Motor neuron (in vitro differentiated cells): ENCODE measurements at regions not wholly inside any gene's neighbourhood (a gene's known extent, or its start where the extent isn't known, plus 50 kb on each side); places are given as distances from the start of the nearest gene placed in this dataset.

Experiments used
- ATAC-seq, 8 experiments: fragments of 200-7000 bp; cut with Tn5 transposase; replicated peaks in 6 of 8; 2 replicates each; pipeline ENCODE4 v1.8.0; 2021; ENCODE audit warnings: mild to moderate bottlenecking in 8 of 8, moderate library complexity in 8 of 8
- H3K27ac ChIP-seq, 2 donors: fragments of 250-450 bp; sonication (Bioruptor Pico); 2 replicates each; pipeline ENCODE4 v1.9.0; 2021; ENCODE audit warnings: antibody characterized with exemption in 2 of 2, mild to moderate bottlenecking in 2 of 2, moderate library complexity in 1 of 2
- H3K4me1 ChIP-seq, 2 donors: fragments of 250-450 bp; sonication (Bioruptor Pico); replicated peaks in 1 of 2; 2 replicates each; pipeline ENCODE4 v1.6.1; 2021; ENCODE audit warnings: antibody characterized with exemption in 2 of 2, mild to moderate bottlenecking in 2 of 2, moderate library complexity in 1 of 2
- H3K4me3 ChIP-seq, 5 donors: fragments of 250-450 bp; sonication (Bioruptor Pico); 2 replicates each; pipeline ENCODE4 v1.9.0; 2021; ENCODE audit warnings: antibody characterized with exemption in 5 of 5, mild to moderate bottlenecking in 5 of 5, moderate library complexity in 4 of 5
- WGBS, 10 experiments: fragments of 450-650 bp; shearing (Covaris generic); methylation state at CpG; one replicate each; pipeline ENCODE4 v1.0.0; 2022; 5-methylcytosine and 5-hydroxymethylcytosine counted together
- in situ Hi-C, 9 experiments: fragments of 400-800 bp; cut with MboI; loops; one replicate each; pipeline ENCODE4 v1.15.0; 2021; ENCODE audit warnings: low sequenced_read_pairs in 9 of 9, low pct_unique_long_range_greater_than_20kb in 2 of 9; ENCODE audit not compliant: unreplicated experiment in 9 of 9

- in situ Hi-C loops, result loop anchor here in 2 of 9 experiments (25.0 kb wide), 2 partner anchors 106 to 431 kb away; no protein-coding TSS in a partner anchor
- Histone ChIP-seq H3K4me1 (peaks cover 6 to 44% of the 10 kb centered on the region in 2 donors), H3K27ac (no peak overlapping the region), H3K4me3 (no peak overlapping the region)
- WGBS, 10 experiments, result 41 to 100% (median 78%) methylated on average over 1 to 4 of the region's 4 CpGs; no CpG with 5 or more reads in 1 of the 10 experiments
- ATAC-seq, result no peak
Measured at GRCh38 chr3:102668247-102668646, 233.4 kb downstream of the ZPLD1 start.

- peaks cover 12 to 46% of the 10 kb centered on the region in 2 donors for H3K4me1 ChIP-seq
- peak in 4 of 8 experiments; percentile 26 to 73 (median 57) for ATAC-seq
- H3K4me3 ChIP-seq, result no peak overlapping the region
- 40 to 80% (median 58%) methylated on average over 1 to 2 of the region's 2 CpGs; no CpG with 5 or more reads in 4 of the 10 experiments for WGBS, 10 experiments
- H3K27ac ChIP-seq, result no peak overlapping the region
- in situ Hi-C loops, result loop anchor here in 2 of 9 experiments (25.0 kb wide), 2 partner anchors 109 to 434 kb away; no protein-coding TSS in a partner anchor
Measured at GRCh38 chr3:102670986-102671385, 236.2 kb downstream of the ZPLD1 start.

- peak in 3 of 8 experiments; percentile 21 to 56 (median 53) for ATAC-seq
- Histone ChIP-seq H3K4me3 (no peak overlapping the region), H3K27ac (no peak overlapping the region), H3K4me1 (peaks cover 12 to 42% of the 10 kb centered on the region in 2 donors)
- WGBS, 10 experiments, result 50 to 100% (median 67%) methylated on average over 1 of the region's 1 CpG; no CpG with 5 or more reads in 5 of the 10 experiments
- in situ Hi-C loops, result loop anchor here in 2 of 9 experiments (25.0 kb wide), 2 partner anchors 110 to 435 kb away; no protein-coding TSS in a partner anchor
Measured at GRCh38 chr3:102672305-102672704, 237.5 kb downstream of the ZPLD1 start.

- Histone ChIP-seq H3K4me3 (peak overlapping the region in 2 of 5 donors; percentile 13 to 22), H3K4me1 (peaks cover 12 to 32% of the 10 kb centered on the region in 2 donors), H3K27ac (no peak overlapping the region)
- in situ Hi-C loops, result loop anchor here in 2 of 9 experiments (25.0 kb wide), 2 partner anchors 111 to 436 kb away; no protein-coding TSS in a partner anchor
- ATAC-seq, result peak; percentile 61 to 88 (median 78)
- 2 to 54% (median 23%) methylated on average over 6 to 15 of the region's 16 CpGs for WGBS, 10 experiments
Measured at GRCh38 chr3:102673271-102674115, 238.7 kb downstream of the ZPLD1 start.

- in situ Hi-C loops, result loop anchor here in 2 of 9 experiments (25.0 kb wide), 2 partner anchors 112 to 437 kb away; no protein-coding TSS in a partner anchor
- Histone ChIP-seq H3K27ac (no peak overlapping the region), H3K4me1 (peaks cover 12 to 32% of the 10 kb centered on the region in 2 donors), H3K4me3 (no peak overlapping the region)
- no peak for ATAC-seq
- 65 to 100% (median 89%) methylated on average over 1 to 7 of the region's 7 CpGs for WGBS, 10 experiments
Measured at GRCh38 chr3:102674284-102674683, 239.5 kb downstream of the ZPLD1 start.

- H3K27ac ChIP-seq, result no peak overlapping the region
- ATAC-seq, result no peak
- H3K4me3 ChIP-seq, result no peak overlapping the region
- H3K4me1 ChIP-seq, result peaks cover 8 to 20% of the 10 kb centered on the region in 2 donors
- in situ Hi-C loops, result no loop called here
Measured at GRCh38 chr3:102676424-102676823, 241.6 kb downstream of the ZPLD1 start.

GRCh38 chr3:102682741-102683140, 247.9 kb downstream of the ZPLD1 start:
- Histone ChIP-seq H3K27ac (no peak overlapping the region), H3K4me3 (no peak overlapping the region), H3K4me1 (no peaks in the 10 kb centered on the region)
- ATAC-seq, result no peak
- in situ Hi-C loops, result no loop called here

- Histone ChIP-seq H3K4me3 (no peak overlapping the region), H3K27ac (no peak overlapping the region), H3K4me1 (no peaks in the 10 kb centered on the region)
- in situ Hi-C loops, result no loop called here
- WGBS, 10 experiments, result 0 to 93% (median 73%) methylated on average over 1 to 2 of the region's 2 CpGs; no CpG with 5 or more reads in 3 of the 10 experiments
- ATAC-seq, result no peak
Measured at GRCh38 chr3:102686792-102687191, 252.0 kb downstream of the ZPLD1 start.

- in situ Hi-C loops, result no loop called here
- Histone ChIP-seq H3K27ac (no peak overlapping the region), H3K4me3 (no peak overlapping the region), H3K4me1 (no peaks in the 10 kb centered on the region)
- ATAC-seq, result no peak
- WGBS, 10 experiments, result 31 to 77% (median 62%) methylated on average over 4 of the region's 4 CpGs; no CpG with 5 or more reads in 1 of the 10 experiments
Measured at GRCh38 chr3:102687851-102688555, 253.2 kb downstream of the ZPLD1 start.

GRCh38 chr3:102688556-102688930, 253.7 kb downstream of the ZPLD1 start:
- no peak for ATAC-seq
- in situ Hi-C loops, result no loop called here
- H3K27ac ChIP-seq, result no peak overlapping the region
- no peak overlapping the region for H3K4me3 ChIP-seq
- H3K4me1 ChIP-seq, result no peaks in the 10 kb centered on the region
- 30 to 100% (median 100%) methylated on average over 1 of the region's 1 CpG; no CpG with 5 or more reads in 2 of the 10 experiments for WGBS, 10 experiments

- 50 to 100% (median 88%) methylated on average over 1 to 2 of the region's 2 CpGs for WGBS, 10 experiments
- Histone ChIP-seq H3K4me1 (no peaks in the 10 kb centered on the region), H3K27ac (no peak overlapping the region), H3K4me3 (no peak overlapping the region)
- no peak for ATAC-seq
- in situ Hi-C loops, result no loop called here
Measured at GRCh38 chr3:102691507-102691906, 256.7 kb downstream of the ZPLD1 start.

- H3K27ac ChIP-seq, result no peak overlapping the region
- H3K4me1 ChIP-seq, result no peaks in the 10 kb centered on the region
- in situ Hi-C loops, result no loop called here
- ATAC-seq, result no peak
- WGBS, 10 experiments, result 10 to 100% (median 85%) methylated on average over 1 to 5 of the region's 5 CpGs
- H3K4me3 ChIP-seq, result no peak overlapping the region
Measured at GRCh38 chr3:102699104-102699818, 264.4 kb downstream of the ZPLD1 start.

GRCh38 chr3:102699819-102700140, 265.0 kb downstream of the ZPLD1 start:
- H3K27ac ChIP-seq, result no peak overlapping the region
- 40 to 100% (median 60%) methylated on average over 1 of the region's 1 CpG; no CpG with 5 or more reads in 5 of the 10 experiments for WGBS, 10 experiments
- no peak overlapping the region for H3K4me3 ChIP-seq
- no peak for ATAC-seq
- H3K4me1 ChIP-seq, result no peaks in the 10 kb centered on the region
- in situ Hi-C loops, result no loop called here
